ENCODE measurements at regions not wholly inside any gene's neighbourhood (a gene's known extent, or its start where the extent isn't known, plus 50 kb on each side); places are given as distances from the start of the nearest gene placed in this dataset.
A peak's percentile ranks its signal among the peaks of the same experiment; 100 is the strongest.
"Not testable (repeated sequence)": the region's sequence is repeated elsewhere in the genome, so short reads cannot be mapped to it uniquely, and the experiment has no call there.

GRCh38 chr15:31221936-31222515, 104.6 kb upstream of the KLF13 start:
- Histone ChIP-seq H3K36me3 (peaks cover 6% of the 10 kb centered on the region), H3K4me1 (ENCODE audit: control insufficient read depth in 1 of 2, insufficient read depth in 1 of 2, low read depth in 1 of 2, low read length in 1 of 2) (peaks cover 65 to 85% of the 10 kb centered on the region in 2 experiments), H3K27me3 (no peaks in the 10 kb centered on the region), H3K4me3 (ENCODE audit: low read depth in 1 of 2, low read length in 1 of 2) (peak overlapping the region in 1 of 2 experiments; percentile 22), H3K27ac (peak overlapping the region; percentile 87), H3K9me3 (no peaks in the 10 kb centered on the region)
- TF ChIP-seq CTCF (IDR thresholded peaks at IDR 0.05): no peak

GRCh38 chr15:31222773-31223341, 103.8 kb upstream of the KLF13 start:
- no peak for TF ChIP-seq CTCF (IDR thresholded peaks at IDR 0.05)
- H3K27ac ChIP-seq: peak overlapping the region; percentile 87
- H3K27me3 ChIP-seq: no peaks in the 10 kb centered on the region
- peak overlapping the region in 1 of 2 experiments; percentile 22 for H3K4me3 ChIP-seq (ENCODE audit: low read depth in 1 of 2, low read length in 1 of 2)
- peaks cover 58 to 81% of the 10 kb centered on the region in 2 experiments for H3K4me1 ChIP-seq (ENCODE audit: control insufficient read depth in 1 of 2, insufficient read depth in 1 of 2, low read depth in 1 of 2, low read length in 1 of 2)
- H3K36me3 ChIP-seq: peaks cover 6% of the 10 kb centered on the region
- no peaks in the 10 kb centered on the region for H3K9me3 ChIP-seq

- Histone ChIP-seq H3K9me3 (no peaks in the 10 kb centered on the region), H3K36me3 (peaks cover 6% of the 10 kb centered on the region), H3K27ac (peak overlapping the region; percentile 87), H3K4me1 (ENCODE audit: control insufficient read depth in 1 of 2, insufficient read depth in 1 of 2, low read depth in 1 of 2, low read length in 1 of 2) (peaks cover 55 to 78% of the 10 kb centered on the region in 2 experiments), H3K27me3 (no peaks in the 10 kb centered on the region), H3K4me3 (ENCODE audit: low read depth in 1 of 2, low read length in 1 of 2) (peak overlapping the region; percentile 22 to 30)
- TF ChIP-seq CTCF (IDR thresholded peaks at IDR 0.05): no peak
These were observed 102.9 kb upstream of the KLF13 start for GRCh38 chr15:31223478-31224350.

GRCh38 chr15:31224661-31225060, 102.0 kb upstream of the KLF13 start:
- H3K9me3 ChIP-seq, H3K27me3 ChIP-seq, H3K36me3 ChIP-seq: not testable (repeated sequence)
- Histone ChIP-seq H3K4me1 (ENCODE audit: control insufficient read depth in 1 of 2, insufficient read depth in 1 of 2, low read depth in 1 of 2, low read length in 1 of 2) (peaks cover 49 to 68% of the 10 kb centered on the region in 2 experiments), H3K27ac (peak overlapping the region; percentile 87), H3K4me3 (ENCODE audit: low read depth in 1 of 2, low read length in 1 of 2) (peak overlapping the region; percentile 22 to 30)

- H3K27ac ChIP-seq: peak overlapping the region; percentile 87
- peaks cover 49 to 60% of the 10 kb centered on the region in 2 experiments for H3K4me1 ChIP-seq (ENCODE audit: control insufficient read depth in 1 of 2, insufficient read depth in 1 of 2, low read depth in 1 of 2, low read length in 1 of 2)
- no peaks in the 10 kb centered on the region for H3K9me3 ChIP-seq
- TF ChIP-seq CTCF (IDR thresholded peaks at IDR 0.05): no peak
- H3K27me3 ChIP-seq: no peaks in the 10 kb centered on the region
- no peaks in the 10 kb centered on the region for H3K36me3 ChIP-seq
- H3K4me3 ChIP-seq (ENCODE audit: low read depth in 1 of 2, low read length in 1 of 2): no peak overlapping the region
These were observed 101.2 kb upstream of the KLF13 start for GRCh38 chr15:31225356-31225955.

Measured in neutrophil (primary cell).